ENCODE measurements at regions not wholly inside any gene's neighbourhood (a gene's known extent, or its start where the extent isn't known, plus 50 kb on each side); places are given as distances from the start of the nearest gene placed in this dataset.

DNA sequence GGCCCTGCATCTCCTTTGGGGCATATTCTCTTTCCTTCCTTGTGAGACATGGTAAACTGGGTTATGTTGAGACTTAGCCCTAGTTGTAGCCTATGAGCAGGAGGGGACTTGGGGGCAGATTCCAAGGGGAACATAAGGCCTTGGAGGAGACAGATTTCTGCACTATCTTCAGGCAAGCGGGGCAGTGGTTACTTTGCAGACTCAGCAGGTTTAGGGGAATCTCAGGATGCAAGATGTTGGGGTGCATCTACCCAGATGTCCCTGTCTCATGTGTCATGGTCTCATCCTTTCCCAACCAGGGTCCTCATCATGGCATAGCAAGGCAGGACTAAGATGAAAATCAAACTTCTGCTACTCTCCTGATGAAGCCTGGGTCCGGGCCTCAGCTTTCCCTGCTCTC lies 58.6 kb upstream of the PTPRT start:
- Histone ChIP-seq H3K36me3 (ENCODE audit: insufficient read depth, low read length) (no peaks in the 10 kb centered on the region), H3K27me3 (ENCODE audit: insufficient read depth, low read length) (no peaks in the 10 kb centered on the region), H3K4me3 (ENCODE audit: low read depth, low read length) (no peak overlapping the region), H3K79me2 (ENCODE audit: control insufficient read depth, insufficient read depth, low read length, unreplicated experiment) (no peaks in the 10 kb centered on the region), H3K4me1 (ENCODE audit: control insufficient read depth, insufficient read depth, low read length, unreplicated experiment) (no peaks in the 10 kb centered on the region), H3K27ac (ENCODE audit: low read depth, low read length) (no peak overlapping the region), H2AFZ (ENCODE audit: low read length, unreplicated experiment) (no peak overlapping the region)

DNA sequence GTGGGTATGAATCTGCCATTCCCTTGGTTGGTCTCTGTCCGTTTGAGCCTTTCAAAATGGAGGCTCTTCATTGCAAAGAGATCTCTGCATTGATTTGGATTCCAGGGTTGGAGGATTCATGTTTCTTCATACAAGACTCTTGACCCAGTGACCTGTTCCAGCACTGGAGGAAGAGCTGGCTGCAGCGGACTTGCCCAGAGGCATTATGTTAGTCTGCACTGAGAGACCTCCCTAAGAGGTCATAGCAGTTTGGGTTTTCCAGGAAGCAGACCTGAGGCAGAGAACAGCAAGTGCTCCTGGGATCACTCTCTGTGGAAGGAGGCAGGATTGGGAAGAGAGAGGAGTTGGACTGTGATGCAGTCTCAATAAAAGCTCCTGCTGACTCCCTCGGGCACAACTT lies 57.7 kb upstream of the PTPRT start:
- Histone ChIP-seq H3K36me3 (ENCODE audit: insufficient read depth, low read length) (no peaks in the 10 kb centered on the region), H3K27me3 (ENCODE audit: insufficient read depth, low read length) (no peaks in the 10 kb centered on the region), H3K4me3 (ENCODE audit: low read depth, low read length) (no peak overlapping the region)

DNA sequence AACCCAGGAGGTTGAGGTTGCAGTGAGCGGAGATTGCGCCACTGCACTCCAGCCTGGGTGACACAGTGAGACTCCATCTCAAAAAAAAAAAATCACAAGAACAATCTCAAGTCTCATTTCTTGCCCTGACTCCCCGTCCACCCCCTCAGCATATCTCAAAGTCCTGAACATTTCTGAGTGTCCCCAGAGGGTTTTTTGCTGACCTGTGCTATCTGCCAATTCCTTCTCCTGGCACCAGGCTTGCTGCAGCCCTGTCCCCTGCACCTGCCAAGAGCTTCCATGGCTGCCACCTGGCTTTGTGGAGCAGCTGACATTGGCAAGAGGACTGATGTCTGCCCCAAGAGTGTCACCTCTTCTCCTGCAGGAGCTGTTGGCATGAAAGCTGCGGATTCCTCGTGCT lies 54.9 kb upstream of the PTPRT start:
- H3K27ac ChIP-seq (ENCODE audit: low read depth, low read length), result no peak overlapping the region
- H3K79me2 ChIP-seq (ENCODE audit: control insufficient read depth, insufficient read depth, low read length, unreplicated experiment), result no peaks in the 10 kb centered on the region
- no peak overlapping the region for H2AFZ ChIP-seq (ENCODE audit: low read length, unreplicated experiment)
- no peaks in the 10 kb centered on the region for H3K27me3 ChIP-seq (ENCODE audit: insufficient read depth, low read length)
- no peaks in the 10 kb centered on the region for H3K36me3 ChIP-seq (ENCODE audit: insufficient read depth, low read length)
- H3K4me3 ChIP-seq (ENCODE audit: low read depth, low read length), result no peak overlapping the region
- no peaks in the 10 kb centered on the region for H3K4me1 ChIP-seq (ENCODE audit: control insufficient read depth, insufficient read depth, low read length, unreplicated experiment)

More for the DNA sequence above, 57.7 kb upstream of the PTPRT start:
- Histone ChIP-seq H3K79me2 (ENCODE audit: control insufficient read depth, insufficient read depth, low read length, unreplicated experiment) (no peaks in the 10 kb centered on the region), H3K4me1 (ENCODE audit: control insufficient read depth, insufficient read depth, low read length, unreplicated experiment) (no peaks in the 10 kb centered on the region), H2AFZ (ENCODE audit: low read length, unreplicated experiment) (no peak overlapping the region), H3K27ac (ENCODE audit: low read depth, low read length) (no peak overlapping the region)

GRCh38 chr20:43243672-43244269 lies 54.1 kb upstream of the PTPRT start:
- H3K4me3 ChIP-seq (ENCODE audit: low read depth, low read length), result no peak overlapping the region
- no peaks in the 10 kb centered on the region for H3K27me3 ChIP-seq (ENCODE audit: insufficient read depth, low read length)
- H2AFZ ChIP-seq (ENCODE audit: low read length, unreplicated experiment), result no peak overlapping the region
- no peaks in the 10 kb centered on the region for H3K36me3 ChIP-seq (ENCODE audit: insufficient read depth, low read length)
- no peaks in the 10 kb centered on the region for H3K4me1 ChIP-seq (ENCODE audit: control insufficient read depth, insufficient read depth, low read length, unreplicated experiment)
- H3K27ac ChIP-seq (ENCODE audit: low read depth, low read length), result no peak overlapping the region
- H3K79me2 ChIP-seq (ENCODE audit: control insufficient read depth, insufficient read depth, low read length, unreplicated experiment), result no peaks in the 10 kb centered on the region

- Histone ChIP-seq H3K27ac (ENCODE audit: low read depth, low read length) (no peak overlapping the region), H2AFZ (ENCODE audit: low read length, unreplicated experiment) (no peak overlapping the region), H3K79me2 (ENCODE audit: control insufficient read depth, insufficient read depth, low read length, unreplicated experiment) (no peaks in the 10 kb centered on the region), H3K27me3 (ENCODE audit: insufficient read depth, low read length) (no peaks in the 10 kb centered on the region), H3K36me3 (ENCODE audit: insufficient read depth, low read length) (no peaks in the 10 kb centered on the region), H3K4me1 (ENCODE audit: control insufficient read depth, insufficient read depth, low read length, unreplicated experiment) (no peaks in the 10 kb centered on the region), H3K4me3 (ENCODE audit: low read depth, low read length) (no peak overlapping the region)
Measured at GRCh38 chr20:43241057-43241702, 51.5 kb upstream of the PTPRT start.

Data from ACC112 (cell line).